K562 (cell line): ENCODE measurements at regions not wholly inside any gene's neighbourhood (a gene's known extent, or its start where the extent isn't known, plus 50 kb on each side); places are given as distances from the start of the nearest gene placed in this dataset.

Source experiments
- ATAC-seq: fragments of 200-7000 bp; cut with Tn5 transposase; 3 replicates; pipeline ENCODE4 v1.9.1; 2020; ENCODE audit warnings: moderate library complexity
- BruUV-seq: library from RNA; stranded (reverse); fragments of 400-500 nt; replicated peaks from 2 replicates; lab custom pipeline; 2021; lab: Mats Ljungman, UMichigan
- CTCF ChIA-PET: fragments of 300-600 bp; formaldehyde crosslinking; extraction: SDS; loops from one replicate; lab custom pipeline; 2021; ENCODE audit warnings: low intra/inter-chr PET ratio; lab: Yijun Ruan, JAX
- POLR2A ChIA-PET: fragments of 300-600, 350-650 bp; sonication (Branson Sonifier 250); formaldehyde crosslinking; extraction: SDS; loops from one replicate; lab custom pipeline; 2021; ENCODE audit warnings: antibody characterized with exemption, inconsistent platforms; lab: Yijun Ruan, JAX
- DNase-seq, 4 experiments: peaks; one replicate each; pipeline versions ENCODE4 v3.0.0 to v3.0.0-alpha.2; 2011 to 2018; ENCODE audit warnings: low spot score in 3 of 4, mixed read lengths in 3 of 4; ENCODE audit errors: extremely low read depth in 1 of 4
- FAIRE-seq: peaks from 2 replicates; lab custom pipeline; 2011; peaks lifted over from hg19 to GRCh38; lab: Jason Lieb, UNC
- H2AFZ ChIP-seq: 2 replicates; pipeline ENCODE4 v1.6.0; 2011; ENCODE audit warnings: low read depth, low read length, control low read depth, inconsistent platforms
- H3K27ac ChIP-seq: fragments of 200-600 bp; 3 replicates; pipeline ENCODE4 v1.8.0; 2011; ENCODE audit warnings: low read depth, mild to moderate bottlenecking, control low read depth, inconsistent platforms, low read length, moderate library complexity, mixed read lengths; ENCODE audit errors: extremely low read depth
- H3K27me3 ChIP-seq, 2 experiments: fragments of 300-600 bp in 1 of 2; 2 replicates in 1 of 2; 3 replicates in 1 of 2; pipeline versions ENCODE4 v1.6.0 to v1.8.0; 2011; ENCODE audit warnings: inconsistent platforms in 2 of 2, low read length in 2 of 2, mild to moderate bottlenecking in 1 of 2, mixed read lengths in 1 of 2, moderate library complexity in 1 of 2; ENCODE audit not compliant: control insufficient read depth in 2 of 2, insufficient read depth in 2 of 2
- H3K36me3 ChIP-seq: fragments of 300-600 bp; 3 replicates; pipeline ENCODE4 v1.8.0; 2011; ENCODE audit warnings: mild to moderate bottlenecking, low read length, inconsistent platforms; ENCODE audit not compliant: control insufficient read depth, insufficient read depth
- H3K4me1 ChIP-seq, 2 experiments: fragments of 200-600 bp in 1 of 2; replicated peaks in 1 of 2; 2 replicates in 1 of 2; 3 replicates in 1 of 2; pipeline versions ENCODE4 v1.5.1 to v1.8.0; 2011; ENCODE audit warnings: inconsistent platforms in 2 of 2, low read length in 2 of 2, mild to moderate bottlenecking in 1 of 2, mixed read lengths in 1 of 2, moderate library complexity in 1 of 2; ENCODE audit not compliant: control insufficient read depth in 2 of 2, insufficient read depth in 2 of 2
- H3K4me2 ChIP-seq: 2 replicates; pipeline ENCODE4 v1.6.1; 2011; ENCODE audit warnings: low read length, control low read depth, inconsistent platforms, mixed read lengths; ENCODE audit not compliant: insufficient read depth
- H3K4me3 ChIP-seq: fragments of 200-600 bp; sonication (generic), shearing (Covaris generic); 2 replicates; pipeline ENCODE4 v1.5.1; 2016; ENCODE audit warnings: control low read depth, inconsistent platforms
- H3K79me2 ChIP-seq: fragments of 200-600 bp; 3 replicates; pipeline ENCODE4 v1.8.0; 2011; ENCODE audit warnings: low read length, inconsistent platforms; ENCODE audit not compliant: control insufficient read depth, insufficient read depth
- H3K9ac ChIP-seq, 2 experiments: 2 replicates each; pipeline versions ENCODE4 v1.6.0 to v1.6.1; 2011; ENCODE audit warnings: low read depth in 2 of 2, low read length in 2 of 2, control low read depth in 1 of 2, inconsistent platforms in 1 of 2, mild to moderate bottlenecking in 1 of 2, mixed read lengths in 1 of 2; ENCODE audit not compliant: insufficient read depth in 1 of 2
- H3K9me1 ChIP-seq: one replicate; pipeline ENCODE4 v1.6.0; 2011; ENCODE audit warnings: inconsistent platforms, mild to moderate bottlenecking, low read length, moderate library complexity; ENCODE audit not compliant: control insufficient read depth, insufficient read depth
- H3K9me3 ChIP-seq: replicated peaks from 2 replicates; pipeline ENCODE4 v1.5.1; 2011; ENCODE audit warnings: low read depth, low read length, inconsistent platforms; ENCODE audit not compliant: control insufficient read depth, insufficient read depth
- H4K20me1 ChIP-seq: replicated peaks from 2 replicates; pipeline ENCODE4 v1.6.1; 2011; ENCODE audit warnings: low read length, inconsistent platforms, mixed read lengths; ENCODE audit not compliant: control insufficient read depth, insufficient read depth
- HNRNPLL ChIP-seq: fragments of 200-400 bp; formaldehyde crosslinking; IDR thresholded peaks from 2 replicates; pipeline ENCODE4 v1.6.1; 2017; ENCODE audit warnings: low read length, low read depth, mild to moderate bottlenecking; ENCODE audit not compliant: poor library complexity, severe bottlenecking
- WGBS: fragments of 100-300 bp; shearing (Covaris generic); methylation state at CpG from one replicate; pipeline ENCODE4 v1.1.6; 2016; ENCODE audit warnings: low coverage, mixed read lengths; ENCODE audit not compliant: insufficient coverage; ENCODE audit errors: missing lambda C conversion rate; 5-methylcytosine and 5-hydroxymethylcytosine counted together
- in situ Hi-C: fragments of 300-500 bp; cut with MboI; formaldehyde crosslinking; loops from 4 replicates; pipeline ENCODE4 v1.15.0; 2018; ENCODE audit warnings: inconsistent platforms, mixed read lengths
- intact Hi-C: fragments of 100-400 bp; cut with micrococcal nuclease; formaldehyde crosslinking; loops from 2 replicates; pipeline ENCODE4 v1.14.2; 2022
- TF ChIP-seq, protein P1 (sequence below), 2 experiments: fragments of 450-650 bp in 1 of 2; sonication (generic) in 1 of 2; formaldehyde crosslinking in 1 of 2; IDR thresholded peaks in 1 of 2; conservative IDR thresholded peaks in 1 of 2; 2 replicates each; pipeline versions ENCODE4 v1.6.1 to v1.8.1; 2016 to 2023; ENCODE audit warnings: mild to moderate bottlenecking in 2 of 2, moderate library complexity in 2 of 2, inconsistent platforms in 1 of 2, missing genetic modification reagents in 1 of 2
- TF ChIP-seq, protein P2 (sequence below): conservative IDR thresholded peaks from 2 replicates; pipeline ENCODE4 v1.6.1; 2011; ENCODE audit warnings: low read depth, mild to moderate bottlenecking, low read length; ENCODE audit not compliant: control insufficient read depth
- TF ChIP-seq, protein P3 (sequence below): fragments of 450-650 bp; IDR thresholded peaks from 2 replicates; pipeline ENCODE4 v1.6.1; 2016; ENCODE audit warnings: borderline replicate concordance

DNA sequence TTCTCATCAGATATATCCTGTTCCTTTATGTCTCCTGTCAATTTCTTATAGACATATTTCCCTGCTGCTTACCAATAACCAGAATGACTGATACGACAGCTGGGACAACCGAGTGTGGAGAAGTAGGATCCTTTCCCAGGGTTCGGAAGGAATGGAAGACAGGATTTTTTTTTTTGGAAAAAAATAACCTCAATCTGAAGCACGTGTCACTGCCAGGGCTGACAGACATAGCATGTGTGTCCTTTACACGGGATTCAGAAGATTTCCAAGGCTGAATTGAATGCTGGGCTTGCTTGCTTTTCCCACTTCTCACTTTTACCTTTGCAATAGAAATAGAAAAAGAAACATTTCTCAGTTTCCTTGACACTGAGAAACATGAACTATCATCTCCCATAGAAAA lies 245.7 kb downstream of the GRIN2B start:
- intact Hi-C loops, result loop anchor here (10.0 kb wide), 2 partner anchors 209 to 429 kb away; no protein-coding TSS in a partner anchor
- no peak overlapping the region for H3K4me2 ChIP-seq
- ATAC-seq, result no peak
- H3K79me2 ChIP-seq, result no peaks in the 10 kb centered on the region
- H3K27me3 ChIP-seq, result no peaks in the 10 kb centered on the region
- no peak overlapping the region for H3K9ac ChIP-seq
- H3K36me3 ChIP-seq, result no peaks in the 10 kb centered on the region
- ChIA-PET CTCF (no interaction called here), POLR2A (no interaction called here)
- no peak overlapping the region for H2AFZ ChIP-seq
- BruUV-seq, result no TSS peak
- no peak overlapping the region for H3K4me3 ChIP-seq
- no peak for DNase-seq
- H3K4me1 ChIP-seq, result no peaks in the 10 kb centered on the region
- H4K20me1 ChIP-seq, result no peaks in the 10 kb centered on the region
- FAIRE-seq, result no peak
- in situ Hi-C loops, result no loop called here
- WGBS, result 0% methylated on average over 5 of the region's 5 CpGs
- H3K9me1 ChIP-seq, result no peaks in the 10 kb centered on the region
- H3K27ac ChIP-seq, result no peak overlapping the region
- H3K9me3 ChIP-seq, result no peaks in the 10 kb centered on the region
- TF ChIP-seq, protein P1, sequence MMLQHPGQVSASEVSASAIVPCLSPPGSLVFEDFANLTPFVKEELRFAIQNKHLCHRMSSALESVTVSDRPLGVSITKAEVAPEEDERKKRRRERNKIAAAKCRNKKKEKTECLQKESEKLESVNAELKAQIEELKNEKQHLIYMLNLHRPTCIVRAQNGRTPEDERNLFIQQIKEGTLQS (IDR thresholded peaks at IDR 0.05), result no peak
- TF ChIP-seq, protein P1 (CRISPR knock-in tag; conservative IDR thresholded peaks at IDR 0.05), result no peak
- TF ChIP-seq HNRNPLL, result no peak
- TF ChIP-seq, protein P2, sequence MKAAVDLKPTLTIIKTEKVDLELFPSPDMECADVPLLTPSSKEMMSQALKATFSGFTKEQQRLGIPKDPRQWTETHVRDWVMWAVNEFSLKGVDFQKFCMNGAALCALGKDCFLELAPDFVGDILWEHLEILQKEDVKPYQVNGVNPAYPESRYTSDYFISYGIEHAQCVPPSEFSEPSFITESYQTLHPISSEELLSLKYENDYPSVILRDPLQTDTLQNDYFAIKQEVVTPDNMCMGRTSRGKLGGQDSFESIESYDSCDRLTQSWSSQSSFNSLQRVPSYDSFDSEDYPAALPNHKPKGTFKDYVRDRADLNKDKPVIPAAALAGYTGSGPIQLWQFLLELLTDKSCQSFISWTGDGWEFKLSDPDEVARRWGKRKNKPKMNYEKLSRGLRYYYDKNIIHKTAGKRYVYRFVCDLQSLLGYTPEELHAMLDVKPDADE, result no peak
- TF ChIP-seq, protein P3, sequence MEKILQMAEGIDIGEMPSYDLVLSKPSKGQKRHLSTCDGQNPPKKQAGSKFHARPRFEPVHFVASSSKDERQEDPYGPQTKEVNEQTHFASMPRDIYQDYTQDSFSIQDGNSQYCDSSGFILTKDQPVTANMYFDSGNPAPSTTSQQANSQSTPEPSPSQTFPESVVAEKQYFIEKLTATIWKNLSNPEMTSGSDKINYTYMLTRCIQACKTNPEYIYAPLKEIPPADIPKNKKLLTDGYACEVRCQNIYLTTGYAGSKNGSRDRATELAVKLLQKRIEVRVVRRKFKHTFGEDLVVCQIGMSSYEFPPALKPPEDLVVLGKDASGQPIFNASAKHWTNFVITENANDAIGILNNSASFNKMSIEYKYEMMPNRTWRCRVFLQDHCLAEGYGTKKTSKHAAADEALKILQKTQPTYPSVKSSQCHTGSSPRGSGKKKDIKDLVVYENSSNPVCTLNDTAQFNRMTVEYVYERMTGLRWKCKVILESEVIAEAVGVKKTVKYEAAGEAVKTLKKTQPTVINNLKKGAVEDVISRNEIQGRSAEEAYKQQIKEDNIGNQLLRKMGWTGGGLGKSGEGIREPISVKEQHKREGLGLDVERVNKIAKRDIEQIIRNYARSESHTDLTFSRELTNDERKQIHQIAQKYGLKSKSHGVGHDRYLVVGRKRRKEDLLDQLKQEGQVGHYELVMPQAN, result no peak
